NCI-H2227 (cell line): ENCODE measurements at regions not wholly inside any gene's neighbourhood (a gene's known extent, or its start where the extent isn't known, plus 50 kb on each side); places are given as distances from the start of the nearest gene placed in this dataset.
"Not testable (repeated sequence)": the region's sequence is repeated elsewhere in the genome, so short reads cannot be mapped to it uniquely, and the experiment has no call there.

ENCODE experiments used
- DNase-seq: peaks from one replicate; lab custom pipeline; 2025; ENCODE audit not compliant: unreplicated experiment; lab: John Stamatoyannopoulos, UW

DNA sequence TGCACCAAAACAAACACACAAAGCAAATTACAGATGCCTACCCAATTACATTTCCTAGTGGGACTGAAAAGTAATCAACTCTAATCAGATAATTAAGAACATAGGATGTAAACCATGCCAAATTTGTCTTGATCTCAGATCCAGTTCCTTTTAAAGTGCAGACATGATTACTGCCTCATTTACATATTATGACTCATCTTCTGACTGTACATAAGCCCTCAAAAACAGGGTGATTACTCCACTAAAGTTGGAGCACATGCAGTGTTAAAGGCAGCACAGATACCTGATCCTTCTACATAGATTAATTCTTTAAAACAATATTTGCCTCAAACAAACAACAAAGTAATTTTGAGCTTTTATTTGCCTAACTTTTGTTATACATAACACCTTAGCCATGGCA, 337.2 kb downstream of the RPS29 start:
- DNase-seq, result no peak

DNA sequence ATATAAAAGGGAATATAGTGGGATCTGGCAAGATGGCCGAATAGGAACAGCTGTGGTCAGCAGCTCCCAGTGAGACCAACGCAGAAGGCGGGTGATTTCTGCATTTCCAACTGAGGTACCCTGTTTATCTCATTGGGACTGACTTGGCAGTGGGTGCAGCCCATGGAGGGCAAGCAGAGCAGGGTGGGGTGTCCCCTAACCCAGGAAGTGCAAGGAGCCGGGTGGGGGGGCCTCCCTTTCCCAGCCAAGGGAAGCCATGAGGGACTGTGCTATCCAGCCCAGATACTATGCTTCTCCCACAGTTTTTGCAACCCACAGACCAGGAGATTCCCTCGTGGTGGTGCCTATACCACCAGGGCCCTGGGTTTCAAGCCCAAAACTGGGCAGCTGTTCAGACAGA, 342.4 kb downstream of the RPS29 start:
- DNase-seq, result not testable (repeated sequence)

DNA sequence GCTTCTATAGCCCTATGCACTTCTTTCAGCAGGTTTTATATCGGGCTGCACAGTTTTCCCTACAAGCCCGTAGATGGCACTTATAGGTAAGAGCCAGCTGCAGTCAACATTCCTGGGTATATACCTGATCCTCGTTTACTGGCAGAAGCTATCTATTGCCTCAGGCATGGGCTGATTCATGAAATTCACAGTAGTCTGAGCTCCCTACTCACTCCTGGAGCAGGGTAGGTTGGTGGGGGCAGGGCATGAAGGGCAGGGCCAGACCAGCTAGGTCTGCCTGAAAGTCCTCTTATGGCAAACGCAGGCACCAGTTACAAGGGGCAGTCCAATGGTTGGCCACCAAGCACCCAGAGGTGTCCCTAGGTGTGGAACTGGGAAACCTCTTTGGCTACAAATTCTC, 345.8 kb downstream of the RPS29 start:
- DNase-seq, result no peak

DNA sequence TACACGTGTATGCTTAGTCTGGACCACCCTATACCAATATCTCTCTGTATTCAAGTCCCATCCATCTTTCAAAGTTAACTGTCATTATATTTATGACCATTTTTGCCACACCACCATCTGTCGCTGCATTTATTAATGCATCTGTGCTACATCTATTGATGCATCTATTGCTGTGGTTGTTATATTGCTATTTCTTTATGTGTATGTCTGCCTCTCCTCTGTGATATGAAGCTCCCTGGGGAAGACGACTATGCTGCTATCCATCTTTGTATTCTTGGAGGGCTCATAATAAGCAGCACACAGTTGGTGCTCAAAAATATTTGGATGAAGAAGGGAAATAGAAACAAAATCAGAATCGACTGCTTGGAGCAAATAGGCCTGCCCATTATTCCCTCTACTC, 357.6 kb downstream of the RPS29 start:
- no peak for DNase-seq

DNA sequence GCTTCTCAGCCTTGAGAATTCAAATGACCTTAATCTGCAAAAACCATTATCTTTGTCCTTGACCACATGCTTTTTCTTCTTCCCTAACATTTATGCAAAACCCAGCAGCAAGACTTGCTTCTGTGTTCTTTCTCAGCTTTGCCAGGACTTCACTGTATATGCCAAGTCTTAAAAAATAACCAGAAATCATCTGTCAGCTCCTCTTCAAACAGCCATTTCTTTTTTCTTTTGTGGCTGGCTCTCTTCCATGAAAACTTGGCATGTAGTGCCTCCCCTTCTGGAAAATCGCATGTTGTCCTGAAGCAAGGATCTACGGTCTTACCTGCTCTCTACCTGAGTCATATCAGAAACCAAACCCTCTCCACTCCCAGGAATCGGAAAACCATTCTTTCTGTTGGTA, 364.9 kb downstream of the RPS29 start:
- DNase-seq, result no peak

DNA sequence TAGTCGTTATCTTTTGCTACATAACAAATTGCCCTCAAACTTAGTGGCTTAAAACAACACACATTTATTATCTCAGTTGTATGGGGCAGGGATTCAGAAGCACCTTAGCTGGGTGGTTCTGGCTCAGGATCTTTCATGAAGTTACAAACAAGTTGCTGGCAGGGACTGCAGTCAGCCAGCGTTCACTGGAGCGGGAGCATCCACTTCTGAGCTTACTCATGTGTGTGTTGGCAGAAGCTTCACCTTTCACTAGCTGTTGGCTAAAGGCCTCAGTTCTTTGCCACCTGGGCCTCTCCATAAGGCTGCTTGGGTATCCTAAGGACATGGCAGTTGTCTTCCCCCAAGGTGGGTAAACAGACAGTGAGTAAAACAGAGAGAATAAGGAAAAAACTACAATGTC, 365.7 kb downstream of the RPS29 start:
- DNase-seq, result no peak

DNA sequence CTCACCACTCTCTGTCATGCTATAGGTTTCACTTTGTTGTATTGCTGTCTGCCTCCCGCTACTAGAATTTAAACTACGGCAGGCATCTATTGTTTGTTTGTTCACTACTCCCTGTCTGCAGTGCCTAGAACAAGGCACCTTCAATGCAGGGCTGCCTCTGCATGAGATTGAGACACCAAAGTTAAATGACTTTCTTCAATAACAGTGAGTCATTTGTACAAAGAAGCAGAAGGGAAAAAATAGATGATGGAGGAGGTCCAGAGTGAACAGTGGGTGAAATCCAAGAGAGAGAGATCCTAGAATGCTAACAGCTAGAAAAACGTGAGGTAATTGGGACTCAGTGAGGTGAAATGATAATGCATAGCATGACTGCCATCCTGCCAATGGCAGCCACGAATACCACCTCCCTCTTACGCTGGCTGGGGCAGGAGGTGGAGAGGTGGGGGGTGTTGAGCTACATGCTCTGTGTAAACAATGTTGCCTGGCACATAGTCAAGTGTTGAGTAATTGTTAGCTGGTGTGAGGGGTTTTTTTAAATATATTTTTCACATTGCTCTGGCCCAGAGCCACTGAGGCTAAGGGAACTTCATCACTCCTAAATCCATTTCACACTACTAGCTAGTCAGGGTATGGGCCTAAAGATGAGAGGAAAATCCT, 367.6 kb downstream of the RPS29 start:
- no peak for DNase-seq

DNA sequence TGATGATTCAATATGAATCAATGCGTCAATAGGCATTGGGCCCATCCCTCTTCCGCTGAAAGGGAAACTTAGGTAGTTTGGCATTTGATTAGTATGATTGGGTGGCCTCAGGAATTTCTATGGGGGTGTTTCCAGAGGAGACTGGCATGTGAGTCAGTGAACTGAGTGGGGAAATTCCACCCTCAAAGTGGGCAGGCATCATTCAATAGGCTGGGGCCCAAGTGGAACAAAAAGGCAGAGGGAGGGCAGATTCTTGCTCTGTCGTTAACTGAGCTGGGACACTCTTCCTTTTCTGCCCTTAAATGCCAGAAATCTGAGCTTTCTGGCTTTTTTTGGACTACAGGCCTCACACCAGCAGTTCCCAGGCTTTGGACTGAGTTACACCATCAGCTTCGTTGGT, 373.5 kb downstream of the RPS29 start:
- DNase-seq, result no peak

DNA sequence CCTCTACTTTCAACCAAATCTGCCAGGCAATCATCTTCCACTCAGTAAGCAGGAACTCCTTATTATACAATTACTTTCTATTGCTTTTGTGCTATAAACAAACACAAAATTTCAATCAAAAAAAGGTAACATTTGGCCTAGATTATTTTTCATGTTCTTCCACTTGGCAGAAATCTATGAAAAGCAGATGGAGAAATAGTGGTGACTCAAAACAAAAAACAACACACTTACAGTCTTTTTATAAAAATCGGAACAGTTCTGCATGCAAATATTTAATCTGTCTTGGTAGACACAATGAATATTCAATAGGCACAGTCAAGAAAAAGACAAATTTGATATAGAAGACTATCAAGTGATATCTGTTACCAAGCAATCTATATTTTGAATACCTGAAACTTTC, 376.8 kb downstream of the RPS29 start:
- DNase-seq, result no peak

DNA sequence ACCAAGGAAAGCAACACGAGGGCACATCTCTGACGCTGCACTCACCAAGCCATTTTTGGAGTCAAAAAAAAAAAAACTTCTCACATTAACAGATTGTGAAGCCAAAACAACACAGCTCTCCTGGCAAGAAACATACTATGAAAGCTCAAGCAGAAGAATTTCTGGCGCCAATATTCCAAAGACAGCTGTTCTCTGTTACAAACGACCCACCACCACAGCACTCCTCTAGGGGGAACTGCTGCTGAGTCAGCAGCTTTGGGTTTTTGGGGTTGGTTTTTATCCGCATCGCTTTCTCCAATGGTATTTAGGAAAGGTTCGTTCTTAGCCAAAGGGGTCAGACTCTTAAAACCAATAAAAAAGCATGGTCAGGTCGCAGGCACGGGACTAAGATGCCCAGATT, 379.4 kb downstream of the RPS29 start:
- DNase-seq, result no peak

DNA sequence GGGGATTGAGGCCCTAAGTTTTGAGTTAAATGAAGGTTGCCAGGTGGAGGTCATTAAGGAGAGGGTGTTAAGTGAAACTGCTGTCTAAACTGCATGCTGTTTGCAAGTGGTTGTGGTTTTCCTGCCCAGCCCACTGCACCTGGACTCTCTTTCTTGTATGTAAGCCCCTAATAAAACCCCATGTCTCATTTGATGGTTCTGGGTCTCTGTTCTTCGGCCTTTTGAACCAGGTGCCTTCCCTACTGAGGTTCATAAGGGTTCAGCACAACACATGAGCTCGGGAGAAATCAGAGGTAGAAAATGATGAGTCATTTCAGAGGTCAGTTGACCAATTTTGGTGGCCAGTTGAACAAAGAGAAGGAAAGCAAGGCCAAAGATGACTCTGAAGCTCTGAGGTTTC, 382.5 kb downstream of the RPS29 start:
- DNase-seq, result no peak

DNA sequence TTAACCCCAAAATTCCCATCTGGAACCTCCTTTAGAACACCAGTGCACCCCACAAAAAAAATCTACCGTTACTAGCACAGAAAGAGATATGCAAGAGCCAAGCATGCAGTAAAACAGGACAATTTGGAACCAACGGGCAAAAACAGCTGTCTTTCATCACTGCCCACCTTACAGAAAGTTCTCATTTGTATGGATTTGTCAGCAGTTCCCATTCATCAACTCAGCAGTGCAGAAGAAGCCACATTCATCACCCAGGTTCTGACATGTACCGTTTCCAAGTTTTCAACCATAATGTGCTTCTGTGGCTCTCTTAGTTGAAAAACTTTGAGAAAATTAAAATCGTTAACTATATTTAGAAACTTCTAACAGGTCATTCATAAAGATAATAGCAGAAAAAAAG, 387.0 kb downstream of the RPS29 start:
- no peak for DNase-seq

DNA sequence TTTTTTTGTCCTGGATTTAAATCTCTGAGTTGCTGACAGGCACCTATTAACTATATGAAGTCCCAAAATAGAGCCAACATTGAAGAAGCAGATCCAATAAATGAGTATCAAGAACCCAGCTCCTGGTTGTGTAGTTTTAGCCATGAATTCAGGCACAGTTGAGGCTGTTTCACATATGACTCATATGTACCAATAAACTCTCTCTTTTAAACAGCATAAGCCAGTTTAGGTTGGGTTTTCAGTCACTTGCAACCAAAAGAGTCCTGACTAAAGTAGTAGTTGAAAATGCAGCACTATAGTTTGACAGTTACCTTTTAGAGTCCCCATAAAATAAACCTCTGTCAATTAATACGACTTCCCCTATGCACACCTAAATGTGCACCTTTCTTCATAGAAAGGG, 389.9 kb downstream of the RPS29 start:
- DNase-seq, result no peak

DNA sequence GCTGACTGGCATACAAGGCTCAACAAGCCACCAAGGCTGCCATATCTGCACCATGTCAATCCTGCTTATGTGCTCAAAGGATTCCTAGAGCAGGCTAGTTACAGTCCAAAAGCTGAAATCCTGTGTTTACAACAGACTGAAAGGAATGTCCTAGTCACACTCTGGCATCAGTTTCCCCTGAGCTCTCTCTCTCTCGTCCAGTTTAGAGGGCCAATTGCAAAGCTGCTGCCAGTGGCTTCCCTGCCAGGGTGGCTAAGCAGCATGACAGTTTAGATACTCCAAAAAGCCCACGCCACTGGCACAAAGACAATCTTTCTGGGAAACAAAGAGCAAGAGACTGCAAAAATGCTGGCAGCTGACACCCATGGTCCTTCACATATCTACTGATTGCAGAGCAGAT, 392.1 kb downstream of the RPS29 start:
- no peak for DNase-seq

DNA sequence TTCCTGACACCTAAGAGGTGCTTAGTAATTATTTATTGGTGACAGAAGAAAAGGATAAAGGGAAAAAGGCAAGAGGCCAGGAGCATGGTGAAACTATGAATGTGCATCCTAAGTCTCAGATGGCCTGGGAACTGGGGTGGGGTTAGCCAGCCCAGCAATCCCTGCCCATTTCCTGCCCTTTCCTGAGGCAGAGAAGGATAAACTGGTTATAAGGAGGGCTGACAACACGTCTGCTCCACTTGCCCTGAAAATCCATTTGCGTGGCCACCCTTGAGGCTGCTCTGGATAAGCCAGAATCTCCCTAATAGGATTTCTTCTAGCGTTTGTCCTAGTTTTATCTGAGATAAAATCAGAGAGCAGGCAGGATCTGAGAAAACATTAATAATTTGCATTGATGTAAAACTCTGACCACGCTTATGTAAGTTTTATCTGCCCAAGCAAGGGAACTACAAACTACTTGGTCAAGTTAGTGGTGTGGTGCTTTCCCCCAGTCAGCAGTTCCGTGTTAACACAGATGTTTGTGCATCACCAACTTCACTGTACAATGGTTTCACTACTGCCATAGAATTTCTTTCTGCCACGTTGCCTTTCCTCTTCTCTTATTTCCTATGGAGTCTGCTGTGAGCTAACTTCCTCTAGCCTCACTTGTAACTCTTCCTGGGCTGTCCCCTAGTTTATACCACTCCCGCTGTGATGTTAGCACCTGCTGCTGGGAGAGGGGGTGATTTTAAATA, 392.7 kb downstream of the RPS29 start:
- DNase-seq, result no peak

DNA sequence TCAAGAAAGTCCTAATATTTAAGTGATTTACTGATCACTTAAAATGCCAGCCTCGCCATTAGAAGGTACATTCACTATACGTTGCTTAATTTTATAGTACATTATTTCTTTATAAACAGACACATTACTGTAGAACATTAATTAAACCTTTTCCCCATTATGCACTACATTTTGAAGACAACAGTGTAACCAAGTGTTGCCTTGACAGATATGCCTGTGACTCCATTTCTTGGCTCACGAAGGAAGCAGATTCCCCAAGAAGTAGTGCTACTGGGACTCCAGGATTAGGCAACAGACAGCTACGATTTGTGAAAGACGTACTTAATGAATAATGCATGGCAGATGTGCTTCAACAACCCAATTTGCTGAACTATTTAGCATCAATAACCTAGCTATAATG, 394.8 kb downstream of the RPS29 start:
- no peak for DNase-seq

DNA sequence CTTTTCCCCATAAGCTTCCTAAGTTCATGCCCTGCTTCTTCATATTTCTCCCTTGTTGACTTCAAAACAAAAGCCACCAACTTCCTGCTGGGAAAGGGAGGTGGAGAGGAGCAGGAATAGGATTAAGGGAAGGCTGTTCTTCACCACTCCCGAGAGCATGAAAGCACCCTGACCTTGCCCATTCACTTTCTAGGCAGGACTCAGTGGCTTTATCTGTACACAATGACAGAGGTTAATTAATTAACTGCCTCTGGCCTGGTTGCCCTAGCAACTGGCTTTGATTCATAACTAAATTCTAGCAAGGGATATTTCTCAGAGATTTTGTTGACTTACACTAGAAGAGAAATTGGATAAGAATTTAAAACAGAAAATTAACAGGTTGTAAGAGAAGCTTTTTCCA, 396.8 kb downstream of the RPS29 start:
- DNase-seq, result no peak

DNA sequence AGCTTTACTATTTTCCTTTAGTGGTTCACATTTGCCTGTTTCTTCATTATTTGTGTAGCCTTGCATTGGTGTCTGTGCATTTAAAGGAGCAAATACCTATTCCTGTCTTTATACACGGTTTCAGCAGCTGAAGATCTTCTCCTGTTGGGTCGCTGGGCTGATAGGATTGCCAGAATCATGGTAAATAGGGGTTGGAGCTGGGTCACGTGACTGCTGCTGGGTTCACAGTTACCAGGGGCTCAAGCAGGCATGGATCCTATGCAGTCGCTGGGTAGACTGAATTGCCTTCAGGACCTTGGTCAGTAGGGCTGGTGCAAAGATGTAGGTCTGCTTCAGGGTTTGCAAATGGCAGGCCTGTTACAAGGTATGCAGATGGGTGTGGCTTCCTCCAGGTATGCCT, 398.4 kb downstream of the RPS29 start:
- no peak for DNase-seq

DNA sequence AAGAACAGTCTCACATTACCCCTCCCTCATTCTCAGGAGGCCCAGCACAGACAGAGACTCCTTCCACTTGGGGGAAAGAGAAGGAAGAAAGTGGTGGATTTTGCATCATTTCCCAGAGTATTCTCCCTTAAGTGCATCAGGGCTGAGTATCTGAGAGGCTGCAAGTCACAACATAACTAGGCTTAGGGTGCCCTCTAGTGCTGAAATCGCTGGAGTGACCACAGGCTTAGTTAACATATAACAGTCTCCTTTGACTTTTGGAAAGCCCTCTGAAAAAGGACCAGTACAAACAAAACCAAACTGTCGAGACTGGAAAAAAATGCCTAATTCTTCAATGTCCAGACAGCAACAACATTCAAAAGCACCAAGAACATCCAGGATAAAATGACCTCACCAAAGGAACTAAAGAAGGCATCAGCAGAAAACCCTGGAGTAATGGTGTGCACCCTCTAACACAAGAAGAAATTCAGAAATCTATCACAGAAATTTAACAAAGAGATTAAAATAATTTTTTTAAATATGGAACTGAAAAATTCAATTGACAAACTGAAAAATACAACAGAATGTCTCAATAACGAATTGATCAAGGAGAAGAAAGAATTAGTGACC, 412.3 kb downstream of the RPS29 start:
- no peak for DNase-seq

DNA sequence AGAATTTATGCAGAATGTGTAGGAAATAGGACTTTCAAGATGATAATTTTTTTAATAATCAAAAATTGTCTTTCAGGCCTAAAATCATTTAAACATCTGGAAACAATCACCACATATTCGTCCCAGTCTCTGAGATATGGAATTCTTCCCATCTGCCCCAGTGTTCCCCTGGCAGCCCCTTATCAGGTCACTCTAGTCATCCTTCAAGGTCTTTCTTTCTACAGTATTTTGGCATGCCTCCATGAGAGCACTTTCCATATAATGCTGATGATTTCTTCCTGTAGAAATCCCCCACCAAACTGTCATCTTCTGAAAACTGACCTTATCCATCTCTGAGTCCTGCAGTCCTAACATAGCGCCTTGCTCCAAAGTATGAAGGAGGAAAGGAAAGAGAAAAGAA, 422.1 kb downstream of the RPS29 start:
- DNase-seq, result no peak

DNA sequence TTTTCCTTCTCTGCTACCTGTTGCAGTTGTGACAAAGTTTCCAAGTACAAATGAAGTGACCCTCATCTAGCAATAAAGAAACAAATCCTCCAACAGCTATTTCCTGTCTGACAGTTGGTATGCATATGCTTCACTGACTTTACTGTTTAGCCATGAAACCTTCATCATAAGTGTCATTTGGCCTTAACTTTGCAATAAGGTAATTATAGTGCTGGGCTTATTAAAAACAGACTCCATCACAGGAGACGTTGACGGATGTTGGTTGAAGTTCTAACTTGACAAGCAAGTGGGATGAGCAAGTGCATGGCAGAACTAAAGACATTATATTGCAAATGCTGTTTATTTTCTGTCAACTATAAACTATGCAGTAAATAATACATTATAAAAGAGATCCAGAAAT, 425.2 kb downstream of the RPS29 start:
- DNase-seq, result no peak

DNA sequence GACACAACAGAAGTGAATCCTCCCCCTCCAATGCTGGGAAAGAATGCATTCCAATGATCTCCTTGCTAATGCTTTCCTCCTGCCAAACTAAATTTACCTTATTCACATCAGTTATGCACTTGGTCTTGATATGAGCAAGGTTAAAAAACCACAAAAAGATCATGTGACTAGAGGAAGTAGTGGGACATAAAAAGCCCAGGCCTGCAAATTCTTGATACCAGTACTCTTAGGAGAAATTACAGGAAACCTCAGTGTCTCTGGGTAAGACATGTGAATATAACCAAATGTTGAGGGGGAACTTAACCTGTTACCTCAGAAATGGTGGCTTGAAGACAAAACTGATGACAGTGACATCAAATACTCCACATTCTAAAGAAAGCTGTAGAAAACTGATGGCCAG, 427.1 kb downstream of the RPS29 start:
- no peak for DNase-seq

DNA sequence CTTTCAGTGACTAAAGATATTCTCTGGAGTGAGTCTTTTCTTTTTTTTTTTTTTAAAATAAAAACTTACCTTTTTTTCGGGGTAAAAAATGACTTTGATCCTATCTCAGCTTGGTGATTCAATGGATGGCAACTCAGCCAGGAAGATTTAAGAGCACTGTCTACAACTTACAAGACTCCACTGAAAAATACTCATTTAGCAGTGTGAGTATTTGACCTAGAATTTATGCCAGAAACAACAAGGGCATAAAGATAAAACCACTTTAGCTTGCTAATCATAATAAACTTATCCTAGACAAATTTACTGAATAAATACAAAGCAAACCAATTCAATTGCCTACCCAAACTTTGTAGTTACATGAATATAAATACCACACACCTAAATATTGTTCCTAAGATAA, 446.6 kb downstream of the RPS29 start:
- no peak for DNase-seq
